ENCODE measurements at regions not wholly inside any gene's neighbourhood (a gene's known extent, or its start where the extent isn't known, plus 50 kb on each side); places are given as distances from the start of the nearest gene placed in this dataset.

DNA sequence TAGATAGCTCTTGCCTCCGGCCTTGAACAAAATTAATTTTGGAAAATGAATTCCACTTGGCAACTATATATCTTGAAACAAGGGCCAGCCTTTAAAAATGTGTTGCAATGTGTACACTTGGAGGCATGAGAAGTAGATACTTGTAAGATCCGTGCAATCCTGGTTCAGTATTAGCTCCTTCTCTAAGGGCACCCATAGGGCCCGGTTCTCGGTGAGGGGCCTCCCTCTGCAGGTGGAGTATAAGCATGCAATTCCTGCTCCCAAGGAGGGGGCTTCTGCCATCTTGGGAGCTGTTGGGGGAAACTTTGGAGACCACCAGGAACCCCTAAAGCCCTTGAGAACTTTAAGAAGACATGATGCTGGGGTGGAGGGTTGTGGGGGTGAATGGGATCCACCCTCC, 388.7 kb upstream of the RGMA start:
- H3K27ac Mint-ChIP-seq = no peak overlapping the region
- no peak for ATAC-seq (replicated peaks in 1 of 4)
- H3K4me1 ChIP-seq (ENCODE audit: control insufficient read depth in 1 of 2, extremely low read depth in 1 of 2, insufficient read depth in 2 of 2, low read length in 2 of 2) = no peaks in the 10 kb centered on the region
- no peak overlapping the region for H3K4me3 Mint-ChIP-seq
- no peak for DNase-seq
- H3K27me3 Mint-ChIP-seq = peaks cover 0 to 5% of the 10 kb centered on the region in 2 donors
- H3K27ac ChIP-seq (ENCODE audit: low read length) = no peak overlapping the region
- H3K9me3 ChIP-seq = no peaks in the 10 kb centered on the region
- no peaks in the 10 kb centered on the region for H3K27me3 ChIP-seq (replicated peaks in 1 of 2; ENCODE audit: control insufficient read depth in 2 of 2, extremely low read depth in 1 of 2, insufficient read depth in 2 of 2, low read length in 1 of 2)
- no peaks in the 10 kb centered on the region for H3K4me1 Mint-ChIP-seq
- POLR2A ChIA-PET = no interaction called here
- no peaks in the 10 kb centered on the region for H3K36me3 ChIP-seq (ENCODE audit: control insufficient read depth in 2 of 2, extremely low read depth in 1 of 2, insufficient read depth in 1 of 2, low read length in 1 of 2)
- H3K4me3 ChIP-seq (ENCODE audit: control insufficient read depth in 1 of 2, extremely low read depth in 1 of 2, low read length in 1 of 2) = no peak overlapping the region
- WGBS (ENCODE audit: insufficient coverage) = 71% methylated on average over 1 of the region's 4 CpGs
- CTCF ChIA-PET = no interaction called here
- no peaks in the 10 kb centered on the region for H3K36me3 Mint-ChIP-seq
- H3K9me3 Mint-ChIP-seq = no peaks in the 10 kb centered on the region

DNA sequence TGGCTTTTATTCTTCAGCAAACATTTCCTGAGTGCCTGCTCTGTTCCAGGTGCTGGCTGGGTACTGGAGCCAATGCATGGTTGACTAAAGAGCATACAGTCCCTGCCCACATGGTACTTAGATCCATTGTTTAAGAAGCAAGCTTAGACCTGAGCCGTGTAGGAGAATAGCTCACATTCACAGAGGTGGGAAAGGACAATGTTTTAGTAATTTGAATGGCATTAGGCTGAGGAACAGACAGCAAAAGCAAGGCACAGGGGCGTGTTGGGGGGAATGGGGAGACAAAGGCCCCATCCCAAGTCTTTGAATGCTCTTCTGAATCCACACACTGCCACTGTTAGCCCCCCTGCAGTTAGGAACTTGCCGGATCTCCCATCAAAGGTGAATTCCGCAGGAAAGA, 388.2 kb upstream of the RGMA start:
- H3K9me3 ChIP-seq = no peaks in the 10 kb centered on the region
- Mint-ChIP-seq H3K9me3 (no peaks in the 10 kb centered on the region), H3K4me1 (no peaks in the 10 kb centered on the region), H3K27ac (no peak overlapping the region), H3K36me3 (no peaks in the 10 kb centered on the region), H3K27me3 (peaks cover 0 to 5% of the 10 kb centered on the region in 2 donors), H3K4me3 (no peak overlapping the region)
- no peak overlapping the region for H3K27ac ChIP-seq (ENCODE audit: low read length)
- DNase-seq (no peak), ATAC-seq (replicated peaks in 1 of 4) (no peak)
- ChIA-PET POLR2A (no interaction called here), CTCF (interaction anchor here in 1 of 2 donors (0.6 kb wide), 1 partner anchor 66 kb away, joined by 6 read pairs; no protein-coding TSS in a partner anchor)
- no peaks in the 10 kb centered on the region for H3K36me3 ChIP-seq (ENCODE audit: control insufficient read depth in 2 of 2, extremely low read depth in 1 of 2, insufficient read depth in 1 of 2, low read length in 1 of 2)
- H3K4me3 ChIP-seq (ENCODE audit: control insufficient read depth in 1 of 2, extremely low read depth in 1 of 2, low read length in 1 of 2) = no peak overlapping the region
- H3K4me1 ChIP-seq (ENCODE audit: control insufficient read depth in 1 of 2, extremely low read depth in 1 of 2, insufficient read depth in 2 of 2, low read length in 2 of 2) = no peaks in the 10 kb centered on the region
- H3K27me3 ChIP-seq (replicated peaks in 1 of 2; ENCODE audit: control insufficient read depth in 2 of 2, extremely low read depth in 1 of 2, insufficient read depth in 2 of 2, low read length in 1 of 2) = no peaks in the 10 kb centered on the region
- no CpG with 5 or more reads among the region's 4 CpGs for WGBS (ENCODE audit: insufficient coverage)

DNA sequence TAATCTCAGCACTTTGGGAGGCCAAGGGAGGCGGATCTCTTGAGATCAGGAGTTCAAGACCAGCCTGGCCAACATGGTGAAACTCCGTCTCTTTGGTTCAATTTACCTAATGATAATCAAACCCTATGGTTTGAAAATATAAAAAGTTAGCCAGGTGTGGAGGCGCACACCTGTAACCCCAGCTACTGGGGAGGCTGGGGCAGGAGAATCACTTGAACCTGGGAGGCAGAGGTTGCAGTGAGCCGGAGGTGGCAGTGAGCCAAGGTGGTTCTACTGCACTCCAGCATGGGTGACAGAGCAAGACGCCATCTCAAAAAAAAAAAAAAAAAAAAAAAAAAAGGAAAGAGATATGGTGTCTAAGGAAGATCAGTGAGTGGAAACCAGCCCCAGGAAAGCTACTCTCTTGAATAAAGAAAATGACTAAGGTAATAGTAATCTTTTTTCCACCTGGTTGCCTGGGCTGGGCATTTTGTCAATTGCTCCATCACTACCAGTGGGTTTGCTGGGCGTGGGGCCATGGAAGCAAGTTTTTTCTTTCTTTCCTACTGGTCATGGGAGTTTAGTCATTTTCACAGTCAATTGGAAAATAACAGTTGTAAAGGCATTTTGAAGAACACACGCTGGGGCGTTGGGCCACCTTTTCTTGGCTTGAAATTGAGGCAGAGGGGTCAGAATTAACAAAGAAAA, 387.6 kb upstream of the RGMA start:
- Mint-ChIP-seq H3K4me3 (no peak overlapping the region), H3K4me1 (no peaks in the 10 kb centered on the region), H3K36me3 (no peaks in the 10 kb centered on the region), H3K9me3 (no peaks in the 10 kb centered on the region), H3K27me3 (peaks cover 0 to 5% of the 10 kb centered on the region in 2 donors), H3K27ac (no peak overlapping the region)
- Histone ChIP-seq H3K9me3 (no peaks in the 10 kb centered on the region), H3K4me3 (ENCODE audit: control insufficient read depth in 1 of 2, extremely low read depth in 1 of 2, low read length in 1 of 2) (no peak overlapping the region), H3K4me1 (ENCODE audit: control insufficient read depth in 1 of 2, extremely low read depth in 1 of 2, insufficient read depth in 2 of 2, low read length in 2 of 2) (no peaks in the 10 kb centered on the region), H3K36me3 (ENCODE audit: control insufficient read depth in 2 of 2, extremely low read depth in 1 of 2, insufficient read depth in 1 of 2, low read length in 1 of 2) (no peaks in the 10 kb centered on the region), H3K27ac (ENCODE audit: low read length) (no peak overlapping the region), H3K27me3 (replicated peaks in 1 of 2; ENCODE audit: control insufficient read depth in 2 of 2, extremely low read depth in 1 of 2, insufficient read depth in 2 of 2, low read length in 1 of 2) (no peaks in the 10 kb centered on the region)
- no peak for DNase-seq
- WGBS (ENCODE audit: insufficient coverage) = no CpG with 5 or more reads among the region's 8 CpGs
- ATAC-seq (replicated peaks in 1 of 4) = no peak
- CTCF ChIA-PET = interaction anchor here in 1 of 2 donors (0.6 kb wide), 1 partner anchor 67 kb away, joined by 6 read pairs; no protein-coding TSS in a partner anchor
- POLR2A ChIA-PET = no interaction called here

DNA sequence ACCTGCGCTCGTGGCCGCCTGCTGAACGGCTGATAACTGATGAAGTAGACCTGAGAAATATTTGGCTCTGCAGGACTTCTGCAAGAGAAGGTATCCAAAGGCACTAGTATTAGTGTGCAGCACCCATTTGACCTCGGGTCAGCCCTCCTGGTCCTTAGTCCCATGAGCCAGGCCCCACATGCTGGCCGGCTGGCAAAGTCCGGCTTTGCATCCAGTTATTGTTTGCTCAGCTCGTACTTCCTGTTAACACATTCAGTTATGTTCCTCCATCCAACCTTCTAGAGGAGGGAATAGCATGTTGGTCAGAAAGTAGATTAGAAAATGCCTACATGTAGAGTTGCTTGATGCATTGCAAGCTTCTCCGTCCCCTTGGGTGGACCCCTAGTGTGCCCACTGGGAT, 385.7 kb upstream of the RGMA start:
- H3K9me3 Mint-ChIP-seq = no peaks in the 10 kb centered on the region
- no peak overlapping the region for H3K4me3 Mint-ChIP-seq
- CTCF ChIA-PET = no interaction called here
- peaks cover 0 to 5% of the 10 kb centered on the region in 2 donors for H3K27me3 Mint-ChIP-seq
- 74% methylated on average over 3 of the region's 9 CpGs for WGBS (ENCODE audit: insufficient coverage)
- POLR2A ChIA-PET = no interaction called here
- DNase-seq (no peak), ATAC-seq (replicated peaks in 1 of 4) (no peak)
- Histone ChIP-seq H3K27me3 (replicated peaks in 1 of 2; ENCODE audit: control insufficient read depth in 2 of 2, extremely low read depth in 1 of 2, insufficient read depth in 2 of 2, low read length in 1 of 2) (no peaks in the 10 kb centered on the region), H3K4me3 (ENCODE audit: control insufficient read depth in 1 of 2, extremely low read depth in 1 of 2, low read length in 1 of 2) (no peak overlapping the region), H3K36me3 (ENCODE audit: control insufficient read depth in 2 of 2, extremely low read depth in 1 of 2, insufficient read depth in 1 of 2, low read length in 1 of 2) (no peaks in the 10 kb centered on the region), H3K9me3 (no peaks in the 10 kb centered on the region), H3K27ac (ENCODE audit: low read length) (no peak overlapping the region), H3K4me1 (ENCODE audit: control insufficient read depth in 1 of 2, extremely low read depth in 1 of 2, insufficient read depth in 2 of 2, low read length in 2 of 2) (no peaks in the 10 kb centered on the region)
- no peaks in the 10 kb centered on the region for H3K4me1 Mint-ChIP-seq
- no peak overlapping the region for H3K27ac Mint-ChIP-seq
- H3K36me3 Mint-ChIP-seq = no peaks in the 10 kb centered on the region

DNA sequence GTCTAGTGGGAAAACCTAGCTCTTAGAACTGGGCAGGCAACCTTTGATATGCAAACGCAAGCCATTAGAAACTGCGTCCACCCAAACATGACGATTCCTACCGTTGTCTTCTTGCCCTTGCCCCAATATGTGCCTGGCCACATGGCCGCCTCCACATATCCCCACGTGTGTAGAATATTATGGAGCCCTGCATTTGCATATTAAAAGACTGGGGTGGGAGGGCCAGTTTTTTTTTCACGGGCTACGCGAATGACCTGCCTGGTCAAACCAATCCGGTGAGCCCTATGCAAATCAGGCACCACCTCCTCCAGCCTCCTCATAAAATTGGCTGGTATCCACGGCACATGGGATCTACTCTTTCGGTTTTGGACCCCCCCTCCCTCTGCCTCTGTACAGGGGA, 381.0 kb upstream of the RGMA start:
- no peaks in the 10 kb centered on the region for H3K9me3 ChIP-seq
- H3K9me3 Mint-ChIP-seq = no peaks in the 10 kb centered on the region
- peaks cover 0 to under 1% of the 10 kb centered on the region in 2 donors for H3K27me3 Mint-ChIP-seq
- WGBS (ENCODE audit: insufficient coverage) = 81% methylated on average over 4 of the region's 12 CpGs
- ChIA-PET POLR2A (no interaction called here), CTCF (no interaction called here)
- H3K27ac ChIP-seq (ENCODE audit: low read length) = no peak overlapping the region
- no peaks in the 10 kb centered on the region for H3K27me3 ChIP-seq (replicated peaks in 1 of 2; ENCODE audit: control insufficient read depth in 2 of 2, extremely low read depth in 1 of 2, insufficient read depth in 2 of 2, low read length in 1 of 2)
- ATAC-seq (replicated peaks in 1 of 4) = no peak
- no peak overlapping the region for H3K4me3 ChIP-seq (ENCODE audit: control insufficient read depth in 1 of 2, extremely low read depth in 1 of 2, low read length in 1 of 2)
- H3K36me3 ChIP-seq (ENCODE audit: control insufficient read depth in 2 of 2, extremely low read depth in 1 of 2, insufficient read depth in 1 of 2, low read length in 1 of 2) = no peaks in the 10 kb centered on the region
- H3K27ac Mint-ChIP-seq = no peak overlapping the region
- no peak for DNase-seq
- no peaks in the 10 kb centered on the region for H3K4me1 Mint-ChIP-seq
- no peak overlapping the region for H3K4me3 Mint-ChIP-seq
- H3K36me3 Mint-ChIP-seq = no peaks in the 10 kb centered on the region
- no peaks in the 10 kb centered on the region for H3K4me1 ChIP-seq (ENCODE audit: control insufficient read depth in 1 of 2, extremely low read depth in 1 of 2, insufficient read depth in 2 of 2, low read length in 2 of 2)

- Histone ChIP-seq H3K36me3 (ENCODE audit: control insufficient read depth in 2 of 2, extremely low read depth in 1 of 2, insufficient read depth in 1 of 2, low read length in 1 of 2) (no peaks in the 10 kb centered on the region), H3K27me3 (replicated peaks in 1 of 2; ENCODE audit: control insufficient read depth in 2 of 2, extremely low read depth in 1 of 2, insufficient read depth in 2 of 2, low read length in 1 of 2) (peaks cover 3 to 5% of the 10 kb centered on the region in 2 experiments), H3K4me1 (ENCODE audit: control insufficient read depth in 1 of 2, extremely low read depth in 1 of 2, insufficient read depth in 2 of 2, low read length in 2 of 2) (no peaks in the 10 kb centered on the region), H3K27ac (ENCODE audit: low read length) (no peak overlapping the region), H3K4me3 (ENCODE audit: control insufficient read depth in 1 of 2, extremely low read depth in 1 of 2, low read length in 1 of 2) (no peak overlapping the region), H3K9me3 (no peaks in the 10 kb centered on the region)
- no peaks in the 10 kb centered on the region for H3K36me3 Mint-ChIP-seq
- ChIA-PET POLR2A (interaction anchor here in 1 of 2 donors (0.7 kb wide), 1 partner anchor 124 kb away, joined by 13 read pairs; no protein-coding TSS in a partner anchor), CTCF (no interaction called here)
- H3K27ac Mint-ChIP-seq = no peak overlapping the region
- H3K9me3 Mint-ChIP-seq = no peaks in the 10 kb centered on the region
- DNase-seq (no peak), ATAC-seq (replicated peaks in 1 of 4) (no peak)
- peaks cover 1 to 3% of the 10 kb centered on the region in 2 donors for H3K27me3 Mint-ChIP-seq
- no peaks in the 10 kb centered on the region for H3K4me1 Mint-ChIP-seq
- 40% methylated on average over 2 of the region's 3 CpGs for WGBS (ENCODE audit: insufficient coverage)
- no peak overlapping the region for H3K4me3 Mint-ChIP-seq
These were observed 378.3 kb upstream of the RGMA start for GRCh38 chr15:93467337-93467736.

DNA sequence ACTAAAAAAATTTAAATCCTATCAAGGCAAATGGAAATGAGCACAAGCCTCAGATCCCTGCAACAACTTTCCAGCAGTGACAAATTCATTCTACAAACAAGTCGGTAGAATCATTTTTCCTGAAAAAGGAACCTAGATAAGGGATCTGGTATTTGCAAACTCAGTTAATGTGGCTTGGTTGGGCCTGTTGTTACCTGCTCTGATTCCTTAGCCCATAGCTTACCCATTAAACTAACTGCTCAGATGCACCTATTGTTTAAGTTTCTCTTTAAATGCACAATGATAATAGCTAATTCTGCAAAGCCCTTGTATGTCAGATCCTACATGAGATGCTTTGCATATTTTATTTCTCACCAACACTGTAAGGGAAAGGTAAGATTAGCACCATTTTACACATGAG, 377.4 kb upstream of the RGMA start:
- CTCF ChIA-PET = no interaction called here

More for the DNA sequence above, 377.4 kb upstream of the RGMA start:
- H3K27ac ChIP-seq (ENCODE audit: low read length) = no peak overlapping the region
- H3K36me3 ChIP-seq (ENCODE audit: control insufficient read depth in 2 of 2, extremely low read depth in 1 of 2, insufficient read depth in 1 of 2, low read length in 1 of 2) = no peaks in the 10 kb centered on the region
- ATAC-seq (replicated peaks in 1 of 4) (no peak), DNase-seq (no peak)
- no peaks in the 10 kb centered on the region for H3K4me1 Mint-ChIP-seq
- H3K4me3 ChIP-seq (ENCODE audit: control insufficient read depth in 1 of 2, extremely low read depth in 1 of 2, low read length in 1 of 2) = no peak overlapping the region
- H3K9me3 Mint-ChIP-seq = no peaks in the 10 kb centered on the region
- no peaks in the 10 kb centered on the region for H3K36me3 Mint-ChIP-seq
- POLR2A ChIA-PET = no interaction called here
- H3K4me1 ChIP-seq (ENCODE audit: control insufficient read depth in 1 of 2, extremely low read depth in 1 of 2, insufficient read depth in 2 of 2, low read length in 2 of 2) = no peaks in the 10 kb centered on the region
- no peak overlapping the region for H3K27ac Mint-ChIP-seq
- no peak overlapping the region for H3K4me3 Mint-ChIP-seq
- peaks cover 3 to 5% of the 10 kb centered on the region in 2 experiments for H3K27me3 ChIP-seq (replicated peaks in 1 of 2; ENCODE audit: control insufficient read depth in 2 of 2, extremely low read depth in 1 of 2, insufficient read depth in 2 of 2, low read length in 1 of 2)
- no CpG with 5 or more reads among the region's 1 CpG for WGBS (ENCODE audit: insufficient coverage)
- H3K27me3 Mint-ChIP-seq = peaks cover 6 to 7% of the 10 kb centered on the region in 2 donors
- H3K9me3 ChIP-seq = no peaks in the 10 kb centered on the region

Data from T-cell (primary cell).